ENCODE measurements at regions not wholly inside any gene's neighbourhood (a gene's known extent, or its start where the extent isn't known, plus 50 kb on each side); places are given as distances from the start of the nearest gene placed in this dataset.

DNA sequence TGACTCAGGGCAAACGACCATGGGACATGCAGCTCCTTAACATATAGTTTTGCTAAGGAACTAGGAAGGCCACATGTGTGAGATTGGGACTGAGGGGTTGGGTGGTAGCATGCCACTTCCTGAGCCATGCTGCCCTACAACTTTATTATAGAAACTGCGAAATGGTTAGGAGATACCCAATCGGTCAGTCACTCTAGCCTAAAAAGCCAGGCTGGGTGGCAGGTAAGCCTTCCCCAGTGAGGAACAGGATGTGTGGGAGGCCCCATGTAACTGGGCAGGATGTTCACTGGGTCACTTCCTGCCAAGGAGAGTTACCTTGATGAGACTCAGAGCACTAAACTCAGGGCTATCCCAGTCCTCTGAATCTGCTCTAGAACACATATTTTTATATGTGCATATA, 123.5 kb downstream of the MAP3K7 start:
- intact Hi-C loops (cut with micrococcal nuclease), result no loop called here
- Histone ChIP-seq H3K27ac (replicated peaks) (no peak overlapping the region), H3K9me3 (replicated peaks) (no peaks in the 10 kb centered on the region), H3K4me1 (peaks cover 3% of the 10 kb centered on the region), H3K4me3 (no peak overlapping the region), H3K36me3 (no peaks in the 10 kb centered on the region), H3K27me3 (ENCODE audit: low read depth) (peaks cover 14% of the 10 kb centered on the region)
- no peak for TF ChIP-seq CTCF (IDR thresholded peaks at IDR 0.05; ENCODE audit: borderline replicate concordance)
- no peak for DNase-seq

GRCh38 chr6:90462102-90462501, 124.8 kb downstream of the MAP3K7 start:
- intact Hi-C loops (cut with micrococcal nuclease), result no loop called here
- no peak for TF ChIP-seq CTCF (IDR thresholded peaks at IDR 0.05; ENCODE audit: borderline replicate concordance)

GRCh38 chr6:90461383-90461782, 125.5 kb downstream of the MAP3K7 start:
- H3K9me3 ChIP-seq (replicated peaks), result no peaks in the 10 kb centered on the region
- no peak overlapping the region for H3K27ac ChIP-seq (replicated peaks)
- no peaks in the 10 kb centered on the region for H3K36me3 ChIP-seq
- H3K27me3 ChIP-seq (ENCODE audit: low read depth), result peaks cover 8% of the 10 kb centered on the region
- peaks cover 3% of the 10 kb centered on the region for H3K4me1 ChIP-seq
- no peak for DNase-seq
- no peak overlapping the region for H3K4me3 ChIP-seq
- intact Hi-C loops (cut with micrococcal nuclease), result no loop called here
- TF ChIP-seq CTCF (IDR thresholded peaks at IDR 0.05; ENCODE audit: borderline replicate concordance), result no peak

More at GRCh38 chr6:90462102-90462501, 124.8 kb downstream of the MAP3K7 start:
- no peak for DNase-seq
- H3K4me3 ChIP-seq, result no peak overlapping the region
- peaks cover 10% of the 10 kb centered on the region for H3K27me3 ChIP-seq (ENCODE audit: low read depth)
- H3K9me3 ChIP-seq (replicated peaks), result no peaks in the 10 kb centered on the region
- peaks cover 3% of the 10 kb centered on the region for H3K4me1 ChIP-seq
- no peak overlapping the region for H3K27ac ChIP-seq (replicated peaks)
- H3K36me3 ChIP-seq, result no peaks in the 10 kb centered on the region

DNA sequence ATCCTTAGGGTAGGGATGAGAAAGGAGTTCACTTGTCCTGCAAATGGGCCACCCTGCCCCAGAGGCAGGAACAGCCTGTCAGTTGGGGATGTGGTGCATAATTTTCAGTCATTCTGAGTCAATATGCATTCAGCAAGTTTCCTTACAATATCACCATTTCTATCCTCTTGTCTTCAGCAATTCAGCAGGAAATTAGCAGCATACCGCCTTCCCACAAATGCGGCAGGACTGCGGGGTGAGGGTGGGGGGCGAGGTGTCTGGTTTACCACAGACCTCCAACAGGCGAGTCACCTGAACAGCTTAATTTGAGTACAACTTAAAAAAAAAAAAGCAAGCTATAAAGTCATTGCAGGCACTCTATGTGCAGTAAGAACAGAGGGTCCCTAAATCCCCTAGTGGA, 126.8 kb downstream of the MAP3K7 start:
- H3K27me3 ChIP-seq (ENCODE audit: low read depth), result no peaks in the 10 kb centered on the region
- no peak overlapping the region for H3K4me3 ChIP-seq
- H3K4me1 ChIP-seq, result peaks cover 3% of the 10 kb centered on the region
- DNase-seq, result no peak
- intact Hi-C loops (cut with micrococcal nuclease), result no loop called here
- no peaks in the 10 kb centered on the region for H3K36me3 ChIP-seq
- no peak overlapping the region for H3K27ac ChIP-seq (replicated peaks)
- no peak for TF ChIP-seq CTCF (IDR thresholded peaks at IDR 0.05; ENCODE audit: borderline replicate concordance)
- H3K9me3 ChIP-seq (replicated peaks), result no peaks in the 10 kb centered on the region

DNA sequence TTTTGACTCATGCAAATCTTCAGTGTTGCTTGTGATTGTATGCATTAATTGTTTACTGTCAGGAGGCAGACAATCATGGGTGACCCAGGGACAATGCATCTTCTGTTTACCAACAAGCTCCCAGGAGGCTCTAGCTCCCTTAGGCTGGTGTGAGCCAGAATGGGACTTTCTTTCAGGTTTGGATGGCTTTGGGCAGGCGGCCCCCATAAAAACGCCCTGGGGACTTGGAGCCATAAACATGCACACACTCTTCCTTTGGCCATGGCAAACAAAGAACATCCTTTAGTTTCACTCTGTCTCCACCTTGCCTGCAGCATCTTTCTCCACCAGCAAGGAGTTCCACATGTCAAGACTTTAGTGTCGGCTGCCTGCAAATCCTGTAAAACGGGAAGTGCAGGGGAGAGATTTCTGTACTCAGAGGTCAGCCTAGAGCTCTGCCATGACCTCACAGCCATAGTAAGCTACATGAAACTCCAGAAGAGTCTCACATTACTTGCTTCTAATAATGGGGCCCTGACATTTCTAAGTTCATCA, 127.6 kb downstream of the MAP3K7 start:
- intact Hi-C loops (cut with micrococcal nuclease), result no loop called here
- peaks cover 3% of the 10 kb centered on the region for H3K4me1 ChIP-seq
- H3K36me3 ChIP-seq, result no peaks in the 10 kb centered on the region
- no peak overlapping the region for H3K4me3 ChIP-seq
- no peak for DNase-seq
- H3K27ac ChIP-seq (replicated peaks), result no peak overlapping the region
- H3K27me3 ChIP-seq (ENCODE audit: low read depth), result no peaks in the 10 kb centered on the region
- H3K9me3 ChIP-seq (replicated peaks), result no peaks in the 10 kb centered on the region
- TF ChIP-seq CTCF (IDR thresholded peaks at IDR 0.05; ENCODE audit: borderline replicate concordance), result no peak
